Peyer's patch (tissue), 4 donors: ENCODE measurements at regions not wholly inside any gene's neighbourhood (a gene's known extent, or its start where the extent isn't known, plus 50 kb on each side); places are given as distances from the start of the nearest gene placed in this dataset.
"Not testable (repeated sequence)": the region's sequence is repeated elsewhere in the genome, so short reads cannot be mapped to it uniquely, and the experiment has no call there.

Source experiments
- DNase-seq, 3 donors: peaks; one replicate each; pipeline ENCODE4 v3.0.0-alpha.2; 2017 to 2019
- H3K27ac ChIP-seq, 4 donors: fragments of 200-600 bp; sonication (generic); one replicate each; pipeline ENCODE4 v1.5.1; 2016 to 2019
- H3K27me3 ChIP-seq, 2 donors: fragments of 200-600 bp; sonication (generic); one replicate each; pipeline ENCODE4 v1.5.1; 2019
- H3K36me3 ChIP-seq, 3 donors: fragments of 200-600 bp; sonication (generic); one replicate each; pipeline ENCODE4 v1.5.1; 2016 to 2019
- H3K4me1 ChIP-seq, 4 donors: fragments of 200-600 bp; sonication (generic); one replicate each; pipeline ENCODE4 v1.5.1; 2016 to 2019
- H3K4me3 ChIP-seq, 4 donors: fragments of 200-600 bp; sonication (generic); 1 replicate in 3 of 4; 2 replicates in 1 of 4; pipeline ENCODE4 v1.5.1; 2016 to 2019; ENCODE audit warnings: mild to moderate bottlenecking in 1 of 4
- H3K9me3 ChIP-seq, 4 donors: fragments of 200-600 bp; sonication (generic); one replicate each; pipeline ENCODE4 v1.5.1; 2016 to 2019; ENCODE audit warnings: mild to moderate bottlenecking in 1 of 4
- CTCF ChIP-seq, 6 experiments: fragments of 450-650 bp in 4 of 6; fragments of 200-600 bp in 2 of 6; sonication (generic) in 1 of 6; IDR thresholded peaks; one replicate each; pipeline ENCODE4 v1.5.1; 2017 to 2019; ENCODE audit warnings: antibody characterized with exemption in 6 of 6, mild to moderate bottlenecking in 3 of 6, moderate library complexity in 1 of 6
- POLR2A ChIP-seq, 2 donors: fragments of 450-650 bp; IDR thresholded peaks; one replicate each; pipeline ENCODE4 v1.5.1; 2017; ENCODE audit warnings: antibody characterized with exemption in 2 of 2, mild to moderate bottlenecking in 2 of 2, moderate library complexity in 2 of 2

- H3K4me1 ChIP-seq, result no peaks in the 10 kb centered on the region
- no peaks in the 10 kb centered on the region for H3K9me3 ChIP-seq
- no peaks in the 10 kb centered on the region for H3K27me3 ChIP-seq
- TF ChIP-seq CTCF (IDR thresholded peaks at IDR 0.05), result no peak
- no peak for TF ChIP-seq POLR2A (IDR thresholded peaks at IDR 0.05)
- DNase-seq, result no peak
- no peaks in the 10 kb centered on the region for H3K36me3 ChIP-seq
- H3K4me3 ChIP-seq, result no peak overlapping the region
- H3K27ac ChIP-seq, result no peak overlapping the region
These were observed 81.0 kb upstream of the ALCAM start for GRCh38 chr3:105285653-105286241.

- no peak for DNase-seq
- H3K4me3 ChIP-seq, result no peak overlapping the region
- no peaks in the 10 kb centered on the region for H3K27me3 ChIP-seq
- no peaks in the 10 kb centered on the region for H3K4me1 ChIP-seq
- no peaks in the 10 kb centered on the region for H3K9me3 ChIP-seq
- TF ChIP-seq POLR2A (IDR thresholded peaks at IDR 0.05) (no peak), CTCF (IDR thresholded peaks at IDR 0.05) (no peak)
- H3K27ac ChIP-seq, result no peak overlapping the region
- H3K36me3 ChIP-seq, result no peaks in the 10 kb centered on the region
These were observed 73.3 kb upstream of the ALCAM start for GRCh38 chr3:105293441-105293840.

GRCh38 chr3:105296182-105296822, 70.4 kb upstream of the ALCAM start:
- not testable (repeated sequence) for H3K36me3 ChIP-seq, H3K4me1 ChIP-seq, H3K9me3 ChIP-seq, H3K27ac ChIP-seq, H3K27me3 ChIP-seq, H3K4me3 ChIP-seq, DNase-seq

GRCh38 chr3:105304487-105304886, 62.2 kb upstream of the ALCAM start:
- H3K9me3 ChIP-seq, result no peaks in the 10 kb centered on the region
- H3K36me3 ChIP-seq, result no peaks in the 10 kb centered on the region
- TF ChIP-seq POLR2A (IDR thresholded peaks at IDR 0.05) (no peak), CTCF (IDR thresholded peaks at IDR 0.05) (no peak)
- H3K4me3 ChIP-seq, result no peak overlapping the region
- no peak overlapping the region for H3K27ac ChIP-seq
- H3K27me3 ChIP-seq, result no peaks in the 10 kb centered on the region
- H3K4me1 ChIP-seq, result no peaks in the 10 kb centered on the region
- DNase-seq, result no peak

- Histone ChIP-seq H3K4me3 (no peak overlapping the region), H3K4me1 (no peaks in the 10 kb centered on the region)
- TF ChIP-seq POLR2A (IDR thresholded peaks at IDR 0.05), result no peak
- TF ChIP-seq CTCF (IDR thresholded peaks at IDR 0.05), result no peak
These were observed 51.6 kb upstream of the ALCAM start for GRCh38 chr3:105315144-105315543.

GRCh38 chr3:105315815-105316214, 50.9 kb upstream of the ALCAM start:
- Histone ChIP-seq H3K36me3 (no peaks in the 10 kb centered on the region), H3K27ac (no peak overlapping the region), H3K9me3 (no peaks in the 10 kb centered on the region), H3K27me3 (no peaks in the 10 kb centered on the region), H3K4me3 (no peak overlapping the region), H3K4me1 (no peaks in the 10 kb centered on the region)
- DNase-seq, result no peak
- no peak for TF ChIP-seq CTCF (IDR thresholded peaks at IDR 0.05)
- TF ChIP-seq POLR2A (IDR thresholded peaks at IDR 0.05), result no peak

More at GRCh38 chr3:105315144-105315543, 51.6 kb upstream of the ALCAM start:
- H3K36me3 ChIP-seq, result no peaks in the 10 kb centered on the region
- H3K27me3 ChIP-seq, result no peaks in the 10 kb centered on the region
- H3K9me3 ChIP-seq, result no peaks in the 10 kb centered on the region
- no peak for DNase-seq
- H3K27ac ChIP-seq, result no peak overlapping the region
